ENCODE measurements at regions not wholly inside any gene's neighbourhood (a gene's known extent, or its start where the extent isn't known, plus 50 kb on each side); places are given as distances from the start of the nearest gene placed in this dataset.
"Not testable (repeated sequence)": the region's sequence is repeated elsewhere in the genome, so short reads cannot be mapped to it uniquely, and the experiment has no call there.

DNA sequence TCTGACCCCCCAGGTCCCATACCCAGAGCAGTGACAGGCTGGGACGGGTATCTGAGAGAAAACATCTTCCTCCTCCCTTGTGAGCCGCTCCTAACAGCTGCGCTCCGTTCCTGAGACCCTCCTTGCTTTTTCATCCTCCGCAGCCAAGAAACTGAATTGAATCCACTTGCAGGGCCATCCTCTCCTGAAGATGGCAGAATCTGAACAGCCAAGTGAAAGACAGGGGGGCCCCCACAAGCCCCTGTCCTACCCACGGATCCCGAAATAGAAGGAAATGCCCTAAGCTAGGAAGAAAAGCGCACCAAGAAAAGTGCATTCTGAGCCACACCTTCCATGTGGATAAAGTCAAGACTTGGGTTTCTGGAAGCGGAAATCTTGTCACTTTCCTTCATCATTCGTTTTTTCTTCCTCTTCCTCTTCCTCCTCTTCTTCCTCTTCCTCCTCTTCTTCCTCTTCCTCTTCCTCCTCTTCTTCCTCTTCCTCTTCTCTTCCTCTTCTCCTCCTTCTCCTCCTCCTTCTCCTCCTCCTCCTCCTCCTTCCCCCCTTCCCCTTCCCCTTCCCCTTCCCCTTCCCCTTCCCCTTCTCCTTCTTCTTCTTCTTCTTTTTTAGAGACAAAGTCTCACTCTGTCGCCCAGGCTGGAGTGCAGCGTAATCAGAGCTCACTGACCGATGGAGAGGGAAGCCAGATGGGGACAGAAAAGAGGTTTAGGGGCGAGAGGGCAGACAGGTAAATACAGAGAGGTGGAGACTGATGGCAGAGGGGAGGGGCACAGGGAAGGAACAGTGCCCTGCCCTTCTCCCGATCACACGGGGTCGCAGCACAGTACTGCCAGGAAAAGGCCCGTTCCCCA is 86.0 kb upstream of the WWC2 start:
- H3K9me3 ChIP-seq: no peaks in the 10 kb centered on the region
- H3K4me3 ChIP-seq (ENCODE audit: control insufficient read depth in 1 of 2, extremely low read depth in 1 of 2, low read length in 1 of 2): no peak overlapping the region
- Mint-ChIP-seq H3K4me3 (no peak overlapping the region), H3K36me3 (no peaks in the 10 kb centered on the region), H3K27ac (peak overlapping the region in 1 of 2 donors; percentile 36), H3K27me3 (peaks cover 10 to 20% of the 10 kb centered on the region in 2 donors), H3K9me3 (no peaks in the 10 kb centered on the region), H3K4me1 (no peaks in the 10 kb centered on the region)
- ATAC-seq (replicated peaks in 1 of 4) (no peak), DNase-seq (no peak)
- no peaks in the 10 kb centered on the region for H3K4me1 ChIP-seq (ENCODE audit: control insufficient read depth in 1 of 2, extremely low read depth in 1 of 2, insufficient read depth in 2 of 2, low read length in 2 of 2)
- 54% methylated on average over 9 of the region's 18 CpGs for WGBS (ENCODE audit: insufficient coverage)
- H3K36me3 ChIP-seq (ENCODE audit: control insufficient read depth in 2 of 2, extremely low read depth in 1 of 2, insufficient read depth in 1 of 2, low read length in 1 of 2): no peaks in the 10 kb centered on the region
- H3K27me3 ChIP-seq (replicated peaks in 1 of 2; ENCODE audit: control insufficient read depth in 2 of 2, extremely low read depth in 1 of 2, insufficient read depth in 2 of 2, low read length in 1 of 2): peaks cover 0 to 12% of the 10 kb centered on the region in 2 experiments
- no peak overlapping the region for H3K27ac ChIP-seq (ENCODE audit: low read length)
- CTCF ChIA-PET: interaction anchor here in 1 of 2 donors (0.5 kb wide), 1 partner anchor 119 kb away, joined by 3 read pairs; no protein-coding TSS in a partner anchor
- POLR2A ChIA-PET: no interaction called here

DNA sequence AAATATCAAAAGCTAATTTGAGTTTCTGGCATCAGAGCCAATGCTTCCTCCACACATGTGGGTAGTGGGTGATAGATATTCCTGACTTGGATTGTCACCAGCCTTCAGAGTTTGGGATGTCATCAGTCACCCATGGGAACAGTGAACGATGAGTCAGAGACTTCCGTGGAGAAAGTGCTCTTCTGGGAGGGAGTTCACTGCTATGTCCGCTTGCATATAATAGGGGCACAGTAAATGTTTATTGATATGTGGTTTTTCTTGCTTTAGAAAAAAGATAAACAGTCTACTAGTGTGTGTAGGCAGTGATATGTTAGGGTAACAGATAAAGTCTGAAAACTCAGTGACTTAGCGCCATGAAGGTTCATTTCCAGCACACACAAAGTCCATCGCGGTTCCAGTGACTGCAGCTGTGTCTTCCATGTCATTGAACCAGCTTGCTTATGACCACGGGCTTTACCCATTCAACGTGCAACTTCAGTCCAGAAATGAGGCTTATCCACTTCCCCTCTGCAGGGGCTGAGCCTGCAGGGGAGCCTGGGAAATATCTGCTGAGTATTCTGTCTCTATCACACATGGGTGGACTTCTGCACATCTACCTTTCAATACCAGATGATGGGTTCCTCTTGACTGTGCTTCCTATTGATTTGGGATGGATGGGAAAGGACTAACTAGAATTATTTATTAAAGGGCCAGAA is 87.7 kb upstream of the WWC2 start:
- Mint-ChIP-seq H3K4me1 (no peaks in the 10 kb centered on the region), H3K9me3 (no peaks in the 10 kb centered on the region), H3K4me3 (no peak overlapping the region), H3K36me3 (no peaks in the 10 kb centered on the region), H3K27ac (no peak overlapping the region), H3K27me3 (peaks cover 10 to 23% of the 10 kb centered on the region in 2 donors)
- DNase-seq: no peak
- WGBS (ENCODE audit: insufficient coverage): 98% methylated on average over 6 of the region's 8 CpGs
- Histone ChIP-seq H3K27me3 (replicated peaks in 1 of 2; ENCODE audit: control insufficient read depth in 2 of 2, extremely low read depth in 1 of 2, insufficient read depth in 2 of 2, low read length in 1 of 2) (peaks cover 0 to 12% of the 10 kb centered on the region in 2 experiments), H3K27ac (ENCODE audit: low read length) (no peak overlapping the region), H3K4me1 (ENCODE audit: control insufficient read depth in 1 of 2, extremely low read depth in 1 of 2, insufficient read depth in 2 of 2, low read length in 2 of 2) (no peaks in the 10 kb centered on the region), H3K9me3 (no peaks in the 10 kb centered on the region), H3K36me3 (ENCODE audit: control insufficient read depth in 2 of 2, extremely low read depth in 1 of 2, insufficient read depth in 1 of 2, low read length in 1 of 2) (no peaks in the 10 kb centered on the region), H3K4me3 (ENCODE audit: control insufficient read depth in 1 of 2, extremely low read depth in 1 of 2, low read length in 1 of 2) (no peak overlapping the region)
- ChIA-PET CTCF (no interaction called here), POLR2A (interaction anchor here in 1 of 2 donors (0.7 kb wide), 1 partner anchor 420 kb away, joined by 3 read pairs; no protein-coding TSS in a partner anchor)
- no peak for ATAC-seq (replicated peaks in 1 of 4)

DNA sequence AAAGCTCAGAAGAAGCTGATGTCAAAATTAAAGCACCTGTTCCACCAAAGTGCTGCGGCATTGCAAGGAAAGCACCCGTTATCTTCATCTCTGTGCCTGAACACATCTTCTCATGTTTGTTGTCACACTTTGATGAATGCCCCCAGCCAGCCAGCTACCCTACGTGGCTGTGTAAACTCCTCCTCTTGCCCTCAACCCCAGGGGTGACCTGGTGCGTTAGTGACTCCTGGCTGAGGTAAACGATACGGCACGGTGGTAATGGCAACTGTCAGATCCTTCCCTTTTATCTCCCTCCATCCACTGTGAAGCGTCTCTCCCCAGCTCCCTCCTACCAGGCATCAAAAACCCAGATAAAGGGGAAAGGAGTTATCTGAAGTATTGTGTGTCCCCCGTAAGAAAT is 90.6 kb upstream of the WWC2 start:
- DNase-seq (no peak), ATAC-seq (replicated peaks in 1 of 4) (no peak)
- Mint-ChIP-seq H3K4me3 (no peak overlapping the region), H3K4me1 (no peaks in the 10 kb centered on the region), H3K27me3 (peaks cover 20 to 22% of the 10 kb centered on the region in 2 donors), H3K36me3 (no peaks in the 10 kb centered on the region), H3K9me3 (peaks cover 4 to 8% (median 5%) of the 10 kb centered on the region in 3 donors), H3K27ac (no peak overlapping the region)
- Histone ChIP-seq H3K36me3 (ENCODE audit: control insufficient read depth in 2 of 2, extremely low read depth in 1 of 2, insufficient read depth in 1 of 2, low read length in 1 of 2) (no peaks in the 10 kb centered on the region), H3K9me3 (no peaks in the 10 kb centered on the region), H3K4me1 (ENCODE audit: control insufficient read depth in 1 of 2, extremely low read depth in 1 of 2, insufficient read depth in 2 of 2, low read length in 2 of 2) (no peaks in the 10 kb centered on the region), H3K27ac (ENCODE audit: low read length) (no peak overlapping the region), H3K27me3 (replicated peaks in 1 of 2; ENCODE audit: control insufficient read depth in 2 of 2, extremely low read depth in 1 of 2, insufficient read depth in 2 of 2, low read length in 1 of 2) (peaks cover 0 to 2% of the 10 kb centered on the region in 2 experiments), H3K4me3 (ENCODE audit: control insufficient read depth in 1 of 2, extremely low read depth in 1 of 2, low read length in 1 of 2) (no peak overlapping the region)
- CTCF ChIA-PET: interaction anchor here in 1 of 2 donors (0.6 kb wide), 1 partner anchor 1419 kb away, joined by 3 read pairs; no protein-coding TSS in a partner anchor
- WGBS (ENCODE audit: insufficient coverage): 67% methylated on average over 4 of the region's 9 CpGs
- POLR2A ChIA-PET: no interaction called here

DNA sequence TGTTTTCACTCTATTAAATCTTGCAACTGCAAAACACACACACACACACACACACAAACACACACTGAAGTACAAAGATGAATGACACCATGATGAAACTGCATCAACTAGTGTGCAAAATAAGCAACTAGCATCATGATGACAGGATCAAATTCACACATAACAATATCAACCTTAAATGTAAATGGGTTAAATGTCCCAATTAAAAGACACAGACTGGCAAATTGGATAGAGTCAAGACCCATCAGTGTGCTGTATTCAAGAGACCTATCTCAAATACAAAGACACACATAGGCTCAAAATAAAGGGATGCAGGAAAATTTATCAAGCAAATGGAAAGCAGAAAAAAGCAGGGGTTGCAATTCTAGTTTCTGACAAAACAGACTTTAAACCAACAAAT is 87.2 kb upstream of the DCTD start:
- H3K27me3 ChIP-seq (replicated peaks in 1 of 2; ENCODE audit: control insufficient read depth in 2 of 2, extremely low read depth in 1 of 2, insufficient read depth in 2 of 2, low read length in 1 of 2); H3K9me3 Mint-ChIP-seq; H3K4me1 ChIP-seq (ENCODE audit: control insufficient read depth in 1 of 2, extremely low read depth in 1 of 2, insufficient read depth in 2 of 2, low read length in 2 of 2); POLR2A ChIA-PET; H3K27ac Mint-ChIP-seq; H3K9me3 ChIP-seq; H3K4me1 Mint-ChIP-seq; H3K36me3 ChIP-seq (ENCODE audit: control insufficient read depth in 2 of 2, extremely low read depth in 1 of 2, insufficient read depth in 1 of 2, low read length in 1 of 2); ATAC-seq (replicated peaks in 1 of 4); H3K4me3 Mint-ChIP-seq; H3K36me3 Mint-ChIP-seq; DNase-seq; H3K4me3 ChIP-seq (ENCODE audit: control insufficient read depth in 1 of 2, extremely low read depth in 1 of 2, low read length in 1 of 2); H3K27ac ChIP-seq (ENCODE audit: low read length); CTCF ChIA-PET: not testable (repeated sequence)
- peaks cover 16 to 18% of the 10 kb centered on the region in 2 donors for H3K27me3 Mint-ChIP-seq

DNA sequence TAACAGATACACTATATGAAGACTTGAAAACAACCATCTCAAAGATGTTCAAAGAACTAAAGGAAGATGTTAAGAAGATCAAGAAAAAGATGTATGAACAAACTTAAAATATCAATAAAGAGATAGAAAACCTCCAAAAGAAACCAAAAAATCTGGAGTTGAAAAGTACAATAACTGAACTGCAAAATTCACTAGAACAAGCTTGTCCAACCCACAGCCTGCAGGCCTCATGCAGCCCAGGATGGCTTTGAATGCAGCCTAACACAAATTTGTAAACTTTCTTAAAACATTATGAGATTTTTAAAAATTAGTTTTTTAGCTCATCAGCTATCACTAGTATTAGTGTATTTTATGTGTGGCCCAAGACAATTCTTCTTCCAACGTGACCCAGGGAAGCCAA is 77.0 kb upstream of the DCTD start:
- no peak for ATAC-seq (replicated peaks in 1 of 4)
- H3K27me3 ChIP-seq (replicated peaks in 1 of 2; ENCODE audit: control insufficient read depth in 2 of 2, extremely low read depth in 1 of 2, insufficient read depth in 2 of 2, low read length in 1 of 2): no peaks in the 10 kb centered on the region
- Mint-ChIP-seq H3K4me3 (no peak overlapping the region), H3K4me1 (no peaks in the 10 kb centered on the region), H3K27me3 (peaks cover 11 to 12% of the 10 kb centered on the region in 2 donors), H3K27ac (no peak overlapping the region), H3K9me3 (peaks cover 15 to 26% (median 22%) of the 10 kb centered on the region in 3 donors), H3K36me3 (no peaks in the 10 kb centered on the region)
- 100% methylated on average over 1 of the region's 1 CpG for WGBS (ENCODE audit: insufficient coverage)
- H3K9me3 ChIP-seq: no peaks in the 10 kb centered on the region
- CTCF ChIA-PET: no interaction called here
- H3K4me1 ChIP-seq (ENCODE audit: control insufficient read depth in 1 of 2, extremely low read depth in 1 of 2, insufficient read depth in 2 of 2, low read length in 2 of 2): no peaks in the 10 kb centered on the region
- no peak overlapping the region for H3K27ac ChIP-seq (ENCODE audit: low read length)
- no peak overlapping the region for H3K4me3 ChIP-seq (ENCODE audit: control insufficient read depth in 1 of 2, extremely low read depth in 1 of 2, low read length in 1 of 2)
- POLR2A ChIA-PET: no interaction called here
- no peaks in the 10 kb centered on the region for H3K36me3 ChIP-seq (ENCODE audit: control insufficient read depth in 2 of 2, extremely low read depth in 1 of 2, insufficient read depth in 1 of 2, low read length in 1 of 2)
- DNase-seq: no peak

DNA sequence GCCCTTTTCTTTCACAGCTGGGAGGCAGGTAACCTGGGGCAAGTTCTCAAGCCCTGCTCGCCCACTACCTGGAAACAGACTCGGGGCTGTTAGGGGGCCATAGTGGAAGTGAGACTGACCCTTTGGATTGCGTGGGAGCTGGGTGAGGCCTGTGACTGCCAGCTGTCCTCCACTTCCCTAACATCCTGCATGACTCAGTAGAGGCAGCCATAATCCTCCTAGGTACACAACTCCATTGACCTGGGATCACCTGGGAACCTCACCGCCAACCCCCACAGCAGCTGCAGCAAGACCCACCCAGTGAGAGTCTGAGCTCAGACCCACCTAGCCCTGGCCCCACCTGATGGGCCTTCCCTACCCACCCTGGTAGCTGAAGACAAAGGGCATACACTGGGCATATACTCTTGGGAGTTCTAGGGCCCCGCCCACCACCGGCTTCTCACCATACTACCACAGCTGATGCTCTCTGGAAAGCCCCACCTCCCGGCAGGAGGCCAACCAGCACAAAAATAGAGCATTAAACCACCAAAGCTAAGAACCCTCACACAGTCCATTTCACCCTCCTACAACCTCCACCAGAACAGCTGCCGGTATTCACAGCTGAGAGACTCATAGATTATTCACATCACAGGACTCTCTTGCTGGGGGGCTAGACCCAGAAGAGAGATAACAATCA is 61.1 kb upstream of the DCTD start:
- no peaks in the 10 kb centered on the region for H3K4me1 Mint-ChIP-seq
- H3K9me3 Mint-ChIP-seq: no peaks in the 10 kb centered on the region
- no peaks in the 10 kb centered on the region for H3K36me3 Mint-ChIP-seq
- ChIA-PET CTCF (no interaction called here), POLR2A (no interaction called here)
- Histone ChIP-seq H3K27me3 (replicated peaks in 1 of 2; ENCODE audit: control insufficient read depth in 2 of 2, extremely low read depth in 1 of 2, insufficient read depth in 2 of 2, low read length in 1 of 2) (peaks cover 0 to 13% of the 10 kb centered on the region in 2 experiments), H3K9me3 (no peaks in the 10 kb centered on the region), H3K4me1 (ENCODE audit: control insufficient read depth in 1 of 2, extremely low read depth in 1 of 2, insufficient read depth in 2 of 2, low read length in 2 of 2) (no peaks in the 10 kb centered on the region), H3K4me3 (ENCODE audit: control insufficient read depth in 1 of 2, extremely low read depth in 1 of 2, low read length in 1 of 2) (no peak overlapping the region), H3K27ac (ENCODE audit: low read length) (no peak overlapping the region), H3K36me3 (ENCODE audit: control insufficient read depth in 2 of 2, extremely low read depth in 1 of 2, insufficient read depth in 1 of 2, low read length in 1 of 2) (no peaks in the 10 kb centered on the region)
- H3K27ac Mint-ChIP-seq: no peak overlapping the region
- ATAC-seq (replicated peaks in 1 of 4) (no peak), DNase-seq (no peak)
- peaks cover 34 to 49% of the 10 kb centered on the region in 2 donors for H3K27me3 Mint-ChIP-seq
- H3K4me3 Mint-ChIP-seq: no peak overlapping the region
- WGBS (ENCODE audit: insufficient coverage): 84% methylated on average over 5 of the region's 8 CpGs

Measured in T-cell (primary cell).